ENCODE measurements at regions not wholly inside any gene's neighbourhood (a gene's known extent, or its start where the extent isn't known, plus 50 kb on each side); places are given as distances from the start of the nearest gene placed in this dataset.

DNA sequence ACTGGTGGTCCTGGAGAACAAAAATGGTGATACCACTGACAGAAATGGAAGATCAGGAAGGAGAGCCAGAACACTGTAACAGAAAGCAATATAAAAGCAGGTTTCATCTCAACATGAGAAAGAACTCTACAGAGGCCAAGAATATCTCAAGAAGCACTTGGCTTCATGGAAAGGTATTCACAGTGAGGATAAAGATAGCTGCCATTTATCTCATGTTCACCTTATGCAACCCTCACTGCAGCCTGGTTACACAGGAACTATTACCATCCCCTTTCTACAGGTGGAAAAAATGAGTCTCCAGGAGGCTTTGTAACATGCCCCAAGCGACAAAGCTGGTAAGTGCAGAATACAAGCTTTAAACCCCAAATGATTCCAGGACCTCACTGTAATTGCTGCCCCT lies 606.1 kb upstream of the CADM1 start:
- Histone ChIP-seq H3K36me3 (ENCODE audit: control insufficient read depth in 5 of 5, insufficient read depth in 5 of 5, low read length in 5 of 5) (no peaks in the 10 kb centered on the region), H3K27ac (ENCODE audit: low read depth, low read length) (no peak overlapping the region), H3K4me1 (ENCODE audit: control insufficient read depth in 5 of 5, insufficient read depth in 5 of 5, low read length in 5 of 5) (no peaks in the 10 kb centered on the region), H3K9me3 (ENCODE audit: control insufficient read depth in 5 of 5, low read length in 5 of 5) (peaks cover 0 to 20% (median 16%) of the 10 kb centered on the region in 5 donors), H3K27me3 (ENCODE audit: control insufficient read depth in 5 of 5, insufficient read depth in 4 of 5, low read length in 5 of 5) (peaks cover 0 to 4% (median 0%) of the 10 kb centered on the region in 5 donors), H3K9ac (ENCODE audit: low read length in 5 of 5) (no peak overlapping the region), H3K4me3 (ENCODE audit: low read depth in 1 of 5, low read length in 5 of 5) (no peak overlapping the region)

DNA sequence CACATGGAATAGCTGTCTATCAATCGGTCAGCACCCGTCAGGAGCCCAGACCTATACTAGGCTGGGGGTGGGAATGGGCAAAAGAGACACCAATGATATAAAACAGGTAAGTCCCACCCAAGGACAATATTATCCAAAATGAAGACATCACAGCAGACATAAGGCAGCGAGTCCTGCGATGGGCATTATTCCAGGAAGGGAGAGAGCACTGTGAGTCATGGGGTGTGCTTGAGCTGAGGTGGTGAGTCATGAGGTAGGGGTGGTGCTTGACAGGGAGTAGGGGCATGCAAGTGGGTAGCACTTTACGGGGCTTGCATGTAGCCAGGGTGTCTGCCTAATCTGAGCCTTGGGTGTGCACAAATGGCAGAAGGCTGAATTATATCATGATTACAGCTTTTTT lies 605.0 kb upstream of the CADM1 start:
- H3K9ac ChIP-seq (ENCODE audit: low read length in 5 of 5), result no peak overlapping the region
- no peaks in the 10 kb centered on the region for H3K36me3 ChIP-seq (ENCODE audit: control insufficient read depth in 5 of 5, insufficient read depth in 5 of 5, low read length in 5 of 5)
- H3K4me1 ChIP-seq (ENCODE audit: control insufficient read depth in 5 of 5, insufficient read depth in 5 of 5, low read length in 5 of 5), result no peaks in the 10 kb centered on the region
- peaks cover 0 to 4% (median 0%) of the 10 kb centered on the region in 5 donors for H3K27me3 ChIP-seq (ENCODE audit: control insufficient read depth in 5 of 5, insufficient read depth in 4 of 5, low read length in 5 of 5)
- no peak overlapping the region for H3K4me3 ChIP-seq (ENCODE audit: low read depth in 1 of 5, low read length in 5 of 5)
- peaks cover 0 to 17% (median 16%) of the 10 kb centered on the region in 5 donors for H3K9me3 ChIP-seq (ENCODE audit: control insufficient read depth in 5 of 5, low read length in 5 of 5)
- H3K27ac ChIP-seq (ENCODE audit: low read depth, low read length), result no peak overlapping the region

DNA sequence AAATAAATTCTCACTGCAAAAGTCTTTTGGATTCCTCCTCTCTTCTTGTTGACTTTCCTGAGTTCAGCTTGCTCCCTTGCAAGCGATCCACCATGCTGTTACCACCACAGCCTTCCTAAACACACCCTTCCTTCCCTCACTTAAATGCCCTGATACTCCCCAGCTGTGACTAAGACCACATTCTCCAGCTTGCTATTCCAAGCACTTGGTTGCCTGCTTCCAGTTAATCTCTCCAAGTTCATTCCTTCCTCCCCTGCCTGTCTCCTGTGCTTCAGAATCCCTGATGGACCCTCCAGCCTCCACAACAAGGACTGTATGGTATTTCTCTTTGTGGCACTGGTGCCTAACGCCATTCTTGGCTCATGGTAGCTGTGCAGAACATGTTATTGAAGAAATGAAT lies 603.9 kb upstream of the CADM1 start:
- peaks cover 0 to 4% (median 0%) of the 10 kb centered on the region in 5 donors for H3K27me3 ChIP-seq (ENCODE audit: control insufficient read depth in 5 of 5, insufficient read depth in 4 of 5, low read length in 5 of 5)

DNA sequence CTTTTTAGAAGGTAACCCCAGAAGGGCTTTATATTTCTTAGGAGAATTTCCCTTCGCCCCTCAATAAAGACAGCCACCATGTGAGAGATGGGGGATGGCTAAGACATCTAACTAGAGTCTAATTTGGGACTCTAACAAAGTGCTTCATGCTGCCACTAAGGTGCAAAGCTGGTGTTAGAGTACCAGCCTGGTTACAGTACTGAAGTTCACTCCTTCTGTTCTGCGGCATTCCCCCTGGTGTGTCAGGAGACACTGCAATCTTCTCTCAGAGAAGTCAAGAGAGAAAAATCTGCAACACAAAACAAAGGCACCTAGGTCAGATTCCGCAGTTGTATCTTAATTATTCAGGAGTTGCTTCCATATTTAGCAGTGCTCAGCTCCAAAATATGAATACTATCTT lies 603.0 kb upstream of the CADM1 start:
- no peaks in the 10 kb centered on the region for H3K4me1 ChIP-seq (ENCODE audit: control insufficient read depth in 5 of 5, insufficient read depth in 5 of 5, low read length in 5 of 5)
- H3K27me3 ChIP-seq (ENCODE audit: control insufficient read depth in 5 of 5, insufficient read depth in 4 of 5, low read length in 5 of 5), result no peaks in the 10 kb centered on the region
- peaks cover 0 to 2% (median 0%) of the 10 kb centered on the region in 5 donors for H3K9me3 ChIP-seq (ENCODE audit: control insufficient read depth in 5 of 5, low read length in 5 of 5)
- no peak overlapping the region for H3K9ac ChIP-seq (ENCODE audit: low read length in 5 of 5)
- no peaks in the 10 kb centered on the region for H3K36me3 ChIP-seq (ENCODE audit: control insufficient read depth in 5 of 5, insufficient read depth in 5 of 5, low read length in 5 of 5)
- H3K4me3 ChIP-seq (ENCODE audit: low read depth in 1 of 5, low read length in 5 of 5), result no peak overlapping the region
- H3K27ac ChIP-seq (ENCODE audit: low read depth, low read length), result no peak overlapping the region

More for the DNA sequence above, 603.9 kb upstream of the CADM1 start:
- H3K4me3 ChIP-seq (ENCODE audit: low read depth in 1 of 5, low read length in 5 of 5), result no peak overlapping the region
- H3K27ac ChIP-seq (ENCODE audit: low read depth, low read length), result no peak overlapping the region
- H3K4me1 ChIP-seq (ENCODE audit: control insufficient read depth in 5 of 5, insufficient read depth in 5 of 5, low read length in 5 of 5), result no peaks in the 10 kb centered on the region
- no peak overlapping the region for H3K9ac ChIP-seq (ENCODE audit: low read length in 5 of 5)
- H3K9me3 ChIP-seq (ENCODE audit: control insufficient read depth in 5 of 5, low read length in 5 of 5), result peaks cover 0 to 9% (median 9%) of the 10 kb centered on the region in 5 donors
- no peaks in the 10 kb centered on the region for H3K36me3 ChIP-seq (ENCODE audit: control insufficient read depth in 5 of 5, insufficient read depth in 5 of 5, low read length in 5 of 5)

DNA sequence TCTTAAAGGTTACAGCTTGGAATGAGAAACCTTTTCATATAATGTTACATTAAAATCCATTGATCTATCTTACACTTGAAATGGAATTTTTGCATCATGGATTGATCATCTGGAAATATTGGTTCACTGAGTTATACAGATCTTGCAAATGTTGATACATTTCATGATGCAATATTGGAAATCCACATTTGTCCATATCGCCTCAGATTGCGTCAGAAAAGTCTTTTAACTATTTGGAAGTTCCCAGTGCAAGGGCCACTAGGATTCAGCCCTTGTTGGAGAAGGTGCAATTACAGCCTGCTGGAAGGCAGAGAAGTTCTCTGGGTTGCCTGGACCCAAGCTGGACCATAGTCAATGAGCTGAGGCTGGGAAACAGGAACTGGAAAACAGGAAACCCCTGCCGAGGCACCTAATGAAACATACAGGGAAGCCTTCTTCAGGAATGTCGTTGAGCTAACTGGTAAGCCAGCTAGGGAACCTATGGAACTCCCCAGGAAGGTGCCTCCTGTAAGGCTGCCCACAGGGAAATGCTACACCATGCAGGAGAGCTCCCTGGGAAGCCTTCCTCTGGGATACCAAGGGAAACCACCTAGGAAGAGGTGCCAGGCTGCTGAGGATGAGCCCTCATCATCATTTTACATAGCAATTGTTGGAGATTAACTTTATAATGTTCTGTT lies 600.4 kb upstream of the CADM1 start:
- no peaks in the 10 kb centered on the region for H3K36me3 ChIP-seq (ENCODE audit: control insufficient read depth in 5 of 5, insufficient read depth in 5 of 5, low read length in 5 of 5)
- no peak overlapping the region for H3K27ac ChIP-seq (ENCODE audit: low read depth, low read length)
- no peak overlapping the region for H3K4me3 ChIP-seq (ENCODE audit: low read depth in 1 of 5, low read length in 5 of 5)
- peaks cover 0 to 3% (median 0%) of the 10 kb centered on the region in 5 donors for H3K27me3 ChIP-seq (ENCODE audit: control insufficient read depth in 5 of 5, insufficient read depth in 4 of 5, low read length in 5 of 5)
- no peaks in the 10 kb centered on the region for H3K9me3 ChIP-seq (ENCODE audit: control insufficient read depth in 5 of 5, low read length in 5 of 5)
- H3K9ac ChIP-seq (ENCODE audit: low read length in 5 of 5), result no peak overlapping the region
- H3K4me1 ChIP-seq (ENCODE audit: control insufficient read depth in 5 of 5, insufficient read depth in 5 of 5, low read length in 5 of 5), result no peaks in the 10 kb centered on the region

DNA sequence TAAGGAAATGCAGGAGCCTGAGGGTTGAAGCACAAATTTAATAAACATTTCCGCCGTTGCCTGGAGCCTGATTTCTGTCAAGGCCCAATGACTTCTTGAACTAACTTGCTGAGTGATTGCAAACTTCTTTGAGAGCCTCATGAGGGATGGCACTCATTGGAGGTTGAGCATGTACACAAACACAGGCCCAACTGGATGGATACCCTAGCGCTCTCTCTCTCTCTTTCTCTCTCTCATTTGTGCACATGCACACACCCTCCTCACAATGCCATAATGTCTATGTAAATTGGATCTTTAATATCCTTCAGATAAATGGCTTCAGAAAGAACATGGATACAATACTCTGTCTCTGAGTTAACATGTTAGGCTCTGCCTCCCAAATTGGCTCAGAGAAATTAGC lies 597.7 kb upstream of the CADM1 start:
- Histone ChIP-seq H3K27me3 (ENCODE audit: control insufficient read depth in 5 of 5, insufficient read depth in 4 of 5, low read length in 5 of 5) (peaks cover 0 to 8% (median 0%) of the 10 kb centered on the region in 5 donors), H3K4me1 (ENCODE audit: control insufficient read depth in 5 of 5, insufficient read depth in 5 of 5, low read length in 5 of 5) (no peaks in the 10 kb centered on the region), H3K4me3 (ENCODE audit: low read depth in 1 of 5, low read length in 5 of 5) (no peak overlapping the region), H3K9ac (ENCODE audit: low read length in 5 of 5) (no peak overlapping the region), H3K9me3 (ENCODE audit: control insufficient read depth in 5 of 5, low read length in 5 of 5) (no peaks in the 10 kb centered on the region), H3K27ac (ENCODE audit: low read depth, low read length) (no peak overlapping the region), H3K36me3 (ENCODE audit: control insufficient read depth in 5 of 5, insufficient read depth in 5 of 5, low read length in 5 of 5) (no peaks in the 10 kb centered on the region)

DNA sequence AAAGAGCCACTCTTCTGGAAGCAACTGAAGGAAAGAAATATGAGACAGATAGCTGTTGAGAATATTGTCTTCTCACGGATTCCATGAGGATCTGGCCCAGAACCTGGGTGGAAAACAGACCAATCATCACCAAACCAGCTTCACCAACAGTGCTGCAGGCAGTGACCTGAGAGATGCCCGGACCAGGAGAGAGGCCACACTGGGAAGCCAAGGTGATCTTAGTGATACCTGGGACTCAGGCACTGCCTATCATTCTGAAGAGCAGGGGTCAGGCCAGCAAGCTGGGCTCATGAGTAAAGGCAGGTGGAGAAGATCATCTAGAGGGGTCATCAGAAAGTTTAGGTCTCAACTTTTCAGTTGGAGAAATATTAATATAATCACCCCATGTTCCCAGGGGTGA lies 595.8 kb upstream of the CADM1 start:
- H3K9me3 ChIP-seq (ENCODE audit: control insufficient read depth in 5 of 5, low read length in 5 of 5), result no peaks in the 10 kb centered on the region
- H3K9ac ChIP-seq (ENCODE audit: low read length in 5 of 5), result no peak overlapping the region
- H3K4me3 ChIP-seq (ENCODE audit: low read depth in 1 of 5, low read length in 5 of 5), result no peak overlapping the region
- no peak overlapping the region for H3K27ac ChIP-seq (ENCODE audit: low read depth, low read length)
- peaks cover 3 to 12% (median 5%) of the 10 kb centered on the region in 5 donors for H3K27me3 ChIP-seq (ENCODE audit: control insufficient read depth in 5 of 5, insufficient read depth in 4 of 5, low read length in 5 of 5)
- peaks cover 0 to 3% (median 0%) of the 10 kb centered on the region in 5 donors for H3K4me1 ChIP-seq (ENCODE audit: control insufficient read depth in 5 of 5, insufficient read depth in 5 of 5, low read length in 5 of 5)
- no peaks in the 10 kb centered on the region for H3K36me3 ChIP-seq (ENCODE audit: control insufficient read depth in 5 of 5, insufficient read depth in 5 of 5, low read length in 5 of 5)

DNA sequence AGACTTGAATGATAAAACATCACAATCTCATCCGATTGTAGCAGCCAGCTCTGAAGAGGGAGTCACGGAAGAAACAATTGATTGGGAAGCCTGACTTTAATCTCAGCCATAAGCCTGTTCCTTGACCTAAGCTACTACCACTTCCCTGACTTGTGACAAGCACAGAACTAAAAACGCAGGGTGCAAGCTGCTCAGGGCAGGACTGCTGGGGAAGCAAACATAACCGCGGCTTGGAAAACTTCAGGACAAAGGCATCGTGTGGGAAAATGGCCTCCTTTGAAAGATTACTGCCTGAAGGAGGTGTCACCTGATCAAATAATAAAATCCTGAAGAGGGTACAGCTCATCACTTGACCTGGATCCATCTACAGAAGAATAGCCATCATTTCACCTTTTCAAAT lies 595.3 kb upstream of the CADM1 start:
- Histone ChIP-seq H3K36me3 (ENCODE audit: control insufficient read depth in 5 of 5, insufficient read depth in 5 of 5, low read length in 5 of 5) (no peaks in the 10 kb centered on the region), H3K27me3 (ENCODE audit: control insufficient read depth in 5 of 5, insufficient read depth in 4 of 5, low read length in 5 of 5) (peaks cover 3 to 12% (median 5%) of the 10 kb centered on the region in 5 donors), H3K27ac (ENCODE audit: low read depth, low read length) (no peak overlapping the region), H3K4me3 (ENCODE audit: low read depth in 1 of 5, low read length in 5 of 5) (no peak overlapping the region), H3K4me1 (ENCODE audit: control insufficient read depth in 5 of 5, insufficient read depth in 5 of 5, low read length in 5 of 5) (peaks cover 0 to 3% (median 0%) of the 10 kb centered on the region in 5 donors), H3K9ac (ENCODE audit: low read length in 5 of 5) (no peak overlapping the region), H3K9me3 (ENCODE audit: control insufficient read depth in 5 of 5, low read length in 5 of 5) (no peaks in the 10 kb centered on the region)

DNA sequence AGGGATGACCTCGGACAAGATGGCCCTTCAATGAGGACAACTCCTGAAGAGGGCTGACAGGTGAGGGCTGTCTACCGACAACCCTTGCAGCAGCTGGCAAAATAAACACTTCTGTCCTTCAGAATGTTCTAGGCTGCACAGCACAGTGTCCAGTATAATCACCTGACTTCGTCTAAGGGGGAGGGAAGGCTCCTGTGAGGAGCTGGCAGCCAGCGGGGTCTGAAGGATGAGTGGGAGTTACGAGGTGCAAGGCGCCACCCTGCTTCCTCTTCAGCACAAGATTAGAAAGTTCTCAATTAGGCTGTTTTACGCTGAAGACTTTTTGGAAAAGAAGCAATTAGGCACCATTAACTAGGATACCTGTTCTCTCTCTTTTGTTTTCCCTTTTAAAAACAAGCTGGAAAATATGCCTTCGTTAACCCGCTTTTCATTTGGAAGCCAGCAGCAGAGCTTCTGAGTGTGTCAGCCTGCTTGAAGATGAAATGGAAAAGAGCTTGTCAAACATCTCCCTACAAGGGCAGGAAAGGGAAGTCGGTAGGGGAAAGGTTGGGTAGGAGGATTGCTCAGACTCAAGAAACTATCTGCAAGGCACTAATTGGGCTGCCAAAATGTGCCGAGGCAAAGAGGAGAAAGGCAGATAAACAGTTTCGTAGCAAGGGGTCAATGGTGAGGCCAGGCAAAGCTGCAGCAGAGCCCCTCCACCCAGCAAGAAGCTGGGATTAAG lies 592.2 kb upstream of the CADM1 start:
- H3K36me3 ChIP-seq (ENCODE audit: control insufficient read depth in 5 of 5, insufficient read depth in 5 of 5, low read length in 5 of 5), result no peaks in the 10 kb centered on the region
- H3K4me3 ChIP-seq (ENCODE audit: low read depth in 1 of 5, low read length in 5 of 5), result no peak overlapping the region
- H3K9ac ChIP-seq (ENCODE audit: low read length in 5 of 5), result no peak overlapping the region
- H3K27me3 ChIP-seq (ENCODE audit: control insufficient read depth in 5 of 5, insufficient read depth in 4 of 5, low read length in 5 of 5), result peaks cover 3 to 13% (median 5%) of the 10 kb centered on the region in 5 donors
- no peaks in the 10 kb centered on the region for H3K9me3 ChIP-seq (ENCODE audit: control insufficient read depth in 5 of 5, low read length in 5 of 5)
- H3K27ac ChIP-seq (ENCODE audit: low read depth, low read length), result no peak overlapping the region
- H3K4me1 ChIP-seq (ENCODE audit: control insufficient read depth in 5 of 5, insufficient read depth in 5 of 5, low read length in 5 of 5), result peaks cover 0 to 3% (median 0%) of the 10 kb centered on the region in 5 donors

DNA sequence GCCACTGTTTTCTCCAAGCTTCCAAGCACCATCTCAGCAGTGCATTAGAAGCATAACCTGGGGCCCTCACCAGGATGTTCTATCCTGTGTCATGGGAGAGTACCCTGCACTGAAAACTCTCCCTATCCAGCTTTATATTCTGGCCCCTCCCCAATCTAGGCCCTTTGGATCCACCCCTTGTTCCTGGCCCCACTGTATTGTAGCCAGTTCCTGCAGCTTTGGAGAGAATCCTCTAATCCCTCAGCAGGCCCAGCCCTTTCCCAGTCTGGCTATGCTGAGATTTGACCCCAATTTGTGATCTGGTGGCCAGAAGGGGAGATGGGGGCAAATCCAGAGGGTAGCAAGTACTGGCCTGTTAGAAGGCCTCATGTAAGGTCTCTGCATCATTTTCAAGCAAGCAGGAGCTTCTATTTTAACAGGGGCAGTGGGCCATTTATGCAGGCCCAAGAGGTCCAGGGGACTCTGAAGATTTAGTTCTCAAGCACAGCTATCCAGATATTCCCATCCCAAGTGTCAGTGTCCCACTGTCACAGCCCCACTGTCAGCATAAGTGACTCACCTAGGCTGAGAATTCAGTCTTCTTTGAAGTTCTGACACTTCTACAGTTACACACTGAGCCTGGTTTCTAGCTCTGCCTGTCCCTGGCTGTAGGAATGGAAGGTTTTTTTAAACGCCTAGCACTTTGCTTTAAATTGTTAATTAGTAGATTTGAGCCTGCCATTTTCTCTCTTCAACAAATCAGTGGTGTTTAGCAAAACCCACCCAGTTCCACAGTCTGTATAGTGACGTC lies 589.5 kb upstream of the CADM1 start:
- no peaks in the 10 kb centered on the region for H3K9me3 ChIP-seq (ENCODE audit: control insufficient read depth in 5 of 5, low read length in 5 of 5)
- H3K4me3 ChIP-seq (ENCODE audit: low read depth in 1 of 5, low read length in 5 of 5), result no peak overlapping the region
- no peak overlapping the region for H3K9ac ChIP-seq (ENCODE audit: low read length in 5 of 5)
- peaks cover 3 to 13% (median 5%) of the 10 kb centered on the region in 5 donors for H3K27me3 ChIP-seq (ENCODE audit: control insufficient read depth in 5 of 5, insufficient read depth in 4 of 5, low read length in 5 of 5)
- H3K4me1 ChIP-seq (ENCODE audit: control insufficient read depth in 5 of 5, insufficient read depth in 5 of 5, low read length in 5 of 5), result peaks cover 0 to 3% (median 0%) of the 10 kb centered on the region in 5 donors
- H3K36me3 ChIP-seq (ENCODE audit: control insufficient read depth in 5 of 5, insufficient read depth in 5 of 5, low read length in 5 of 5), result no peaks in the 10 kb centered on the region
- H3K27ac ChIP-seq (ENCODE audit: low read depth, low read length), result no peak overlapping the region
